ENCODE measurements at regions not wholly inside any gene's neighbourhood (a gene's known extent, or its start where the extent isn't known, plus 50 kb on each side); places are given as distances from the start of the nearest gene placed in this dataset.

DNA sequence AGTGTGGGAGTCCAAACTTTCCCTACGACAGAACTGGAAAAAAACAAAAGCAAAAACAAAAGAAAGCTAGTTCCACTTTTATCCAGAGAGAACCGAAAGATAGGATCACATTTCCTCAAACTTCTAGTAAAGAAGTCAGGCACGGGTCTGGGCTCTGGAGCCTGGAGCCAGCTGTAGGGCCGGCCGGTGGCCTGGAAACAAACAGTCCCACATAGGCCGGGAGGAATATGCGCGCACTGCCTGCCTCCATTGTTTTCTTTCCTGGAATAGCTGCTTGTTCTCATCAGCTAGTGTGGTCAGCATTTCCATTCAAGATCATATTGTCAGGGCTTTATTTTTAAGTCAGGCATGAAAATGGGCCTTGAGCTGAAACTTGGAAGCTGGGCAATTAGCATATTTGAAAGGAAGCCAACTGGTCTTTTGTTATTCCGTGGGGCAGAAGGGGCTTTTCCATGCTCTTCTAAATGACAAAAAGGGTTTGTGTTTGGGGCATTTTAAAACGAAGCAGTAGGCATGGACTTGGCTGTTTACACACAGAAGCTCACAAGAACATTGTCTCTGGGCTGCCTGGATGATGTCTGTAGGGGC, 58.7 kb upstream of the RFX8 start:
- H3K36me3 ChIP-seq = no peaks in the 10 kb centered on the region
- no peak overlapping the region for H3K4me3 ChIP-seq
- DNase-seq (no peak), ATAC-seq (peak; percentile 25 to 57 (median 48))
- H3K27me3 ChIP-seq = no peaks in the 10 kb centered on the region
- no peaks in the 10 kb centered on the region for H3K4me1 ChIP-seq
- WGBS (ENCODE audit: insufficient coverage, low coverage, low lambda C conversion rate, missing lambda C conversion rate) = 66% methylated on average over 9 of the region's 10 CpGs
- no peak overlapping the region for H3K27ac ChIP-seq
- intact Hi-C loops (cut with DNase I) = no loop called here
- no peaks in the 10 kb centered on the region for H3K9me3 ChIP-seq
- TF ChIP-seq, protein P1, sequence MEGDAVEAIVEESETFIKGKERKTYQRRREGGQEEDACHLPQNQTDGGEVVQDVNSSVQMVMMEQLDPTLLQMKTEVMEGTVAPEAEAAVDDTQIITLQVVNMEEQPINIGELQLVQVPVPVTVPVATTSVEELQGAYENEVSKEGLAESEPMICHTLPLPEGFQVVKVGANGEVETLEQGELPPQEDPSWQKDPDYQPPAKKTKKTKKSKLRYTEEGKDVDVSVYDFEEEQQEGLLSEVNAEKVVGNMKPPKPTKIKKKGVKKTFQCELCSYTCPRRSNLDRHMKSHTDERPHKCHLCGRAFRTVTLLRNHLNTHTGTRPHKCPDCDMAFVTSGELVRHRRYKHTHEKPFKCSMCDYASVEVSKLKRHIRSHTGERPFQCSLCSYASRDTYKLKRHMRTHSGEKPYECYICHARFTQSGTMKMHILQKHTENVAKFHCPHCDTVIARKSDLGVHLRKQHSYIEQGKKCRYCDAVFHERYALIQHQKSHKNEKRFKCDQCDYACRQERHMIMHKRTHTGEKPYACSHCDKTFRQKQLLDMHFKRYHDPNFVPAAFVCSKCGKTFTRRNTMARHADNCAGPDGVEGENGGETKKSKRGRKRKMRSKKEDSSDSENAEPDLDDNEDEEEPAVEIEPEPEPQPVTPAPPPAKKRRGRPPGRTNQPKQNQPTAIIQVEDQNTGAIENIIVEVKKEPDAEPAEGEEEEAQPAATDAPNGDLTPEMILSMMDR (IDR thresholded peaks at IDR 0.05) = no peak
- TF ChIP-seq POLR2A (IDR thresholded peaks at IDR 0.05) = no peak

DNA sequence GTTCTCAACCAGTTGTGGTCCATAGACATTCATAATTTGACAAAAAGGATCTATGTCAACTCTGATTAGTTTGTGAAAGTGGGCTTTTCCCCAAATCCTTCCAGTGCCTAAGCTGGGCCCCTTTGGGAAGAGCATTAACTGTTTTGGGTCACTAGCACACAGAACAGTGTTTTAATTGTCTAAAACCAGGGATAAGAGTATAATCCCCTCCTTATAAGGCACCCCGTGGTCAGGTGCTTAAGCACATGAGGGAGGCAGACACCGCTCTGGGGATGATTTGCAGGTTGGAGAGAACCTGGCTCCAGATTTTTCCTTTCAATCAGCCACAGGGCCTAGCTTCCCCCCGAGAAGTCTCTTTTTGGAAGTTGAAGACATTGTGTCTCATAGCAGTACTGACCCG, 53.6 kb upstream of the RFX8 start:
- 100% methylated on average over 2 of the region's 4 CpGs for WGBS (ENCODE audit: insufficient coverage, low coverage, low lambda C conversion rate, missing lambda C conversion rate)
- H3K4me3 ChIP-seq = no peak overlapping the region
- TF ChIP-seq, protein P1 (IDR thresholded peaks at IDR 0.05) = no peak
- DNase-seq = no peak
- no peaks in the 10 kb centered on the region for H3K36me3 ChIP-seq
- intact Hi-C loops (cut with DNase I) = loop anchor here in 1 of 2 donors (10.0 kb wide), 1 partner anchor 306 kb away; no protein-coding TSS in a partner anchor
- no peaks in the 10 kb centered on the region for H3K9me3 ChIP-seq
- no peak for ATAC-seq
- H3K4me1 ChIP-seq = no peaks in the 10 kb centered on the region
- H3K27me3 ChIP-seq = no peaks in the 10 kb centered on the region
- no peak overlapping the region for H3K27ac ChIP-seq

DNA sequence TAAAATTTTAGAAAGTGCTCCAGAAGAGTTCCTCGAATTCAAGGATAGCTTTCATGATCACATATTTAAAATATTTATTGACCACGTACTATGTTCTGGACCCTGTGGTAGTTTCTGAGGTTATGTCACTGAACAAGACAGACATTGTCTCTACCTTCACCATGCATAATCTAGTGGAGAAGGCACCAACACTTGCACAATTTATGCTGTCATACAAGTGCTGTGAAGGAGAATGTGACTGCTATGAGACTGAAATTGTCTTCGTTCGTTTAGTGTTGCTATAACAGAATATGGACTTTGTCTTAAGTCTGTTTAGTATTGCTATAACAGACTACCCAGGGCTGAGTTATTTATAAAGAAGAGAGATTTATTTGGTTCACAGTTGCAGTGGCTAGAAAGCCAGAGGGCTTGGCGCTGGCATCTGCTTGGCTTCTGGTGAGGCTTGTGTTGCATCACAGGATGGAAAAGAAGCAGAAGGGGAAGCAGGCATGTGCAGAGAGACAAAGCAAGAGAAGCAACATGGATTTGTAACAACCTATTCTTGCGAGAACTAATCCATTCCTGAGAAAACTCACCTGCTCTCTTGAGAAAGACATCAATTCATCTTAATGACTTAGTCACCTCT, 50.0 kb upstream of the RFX8 start:
- intact Hi-C loops (cut with DNase I) = loop anchor here in 1 of 2 donors (10.0 kb wide), 1 partner anchor 310 kb away; no protein-coding TSS in a partner anchor
- WGBS (ENCODE audit: insufficient coverage, low coverage, low lambda C conversion rate, missing lambda C conversion rate) = 63% methylated on average over 6 of the region's 6 CpGs
- Histone ChIP-seq H3K9me3 (no peaks in the 10 kb centered on the region), H3K27ac (no peak overlapping the region), H3K27me3 (no peaks in the 10 kb centered on the region), H3K4me1 (no peaks in the 10 kb centered on the region), H3K36me3 (no peaks in the 10 kb centered on the region), H3K4me3 (no peak overlapping the region)
- ATAC-seq (no peak), DNase-seq (no peak)
- no peak for TF ChIP-seq POLR2A (IDR thresholded peaks at IDR 0.05)
- TF ChIP-seq, protein P1 (IDR thresholded peaks at IDR 0.05) = no peak
